Neural crest cell (in vitro differentiated cells): ENCODE measurements at regions not wholly inside any gene's neighbourhood (a gene's known extent, or its start where the extent isn't known, plus 50 kb on each side); places are given as distances from the start of the nearest gene placed in this dataset.

Experiments used
- DNase-seq: peaks from one replicate; pipeline ENCODE4 v3.0.0; 2021; ENCODE audit warnings: low read depth, mixed read lengths, low spot score
- H3K27ac Mint-ChIP-seq: one replicate; pipeline ENCODE4 v1.8.0; 2021; ENCODE audit warnings: mild to moderate bottlenecking, mixed read lengths; ENCODE audit not compliant: unreplicated experiment
- H3K27me3 Mint-ChIP-seq: 2 replicates; pipeline ENCODE4 v1.8.0; 2021; ENCODE audit warnings: low read depth, mild to moderate bottlenecking, mixed read lengths
- H3K36me3 Mint-ChIP-seq: 2 replicates; pipeline ENCODE4 v1.8.0; 2021; ENCODE audit warnings: low read depth, mild to moderate bottlenecking, mixed read lengths
- H3K4me1 Mint-ChIP-seq: 2 replicates; pipeline ENCODE4 v1.8.0; 2021; ENCODE audit warnings: mixed read lengths
- H3K4me3 Mint-ChIP-seq: one replicate; pipeline ENCODE4 v1.8.0; 2021; ENCODE audit warnings: mild to moderate bottlenecking, mixed read lengths
- H3K9me3 Mint-ChIP-seq: 2 replicates; pipeline ENCODE4 v1.8.0; 2021; ENCODE audit warnings: mixed read lengths
- CTCF ChIP-seq: fragments of 200-600 bp; sonication (generic); conservative IDR thresholded peaks from 2 replicates; pipeline ENCODE4 v1.5.0; 2021; ENCODE audit warnings: antibody characterized with exemption, mild to moderate bottlenecking

- H3K27ac Mint-ChIP-seq, result no peak overlapping the region
- no peak for DNase-seq
- peaks cover 33% of the 10 kb centered on the region for H3K27me3 Mint-ChIP-seq
- H3K4me1 Mint-ChIP-seq, result peaks cover 9% of the 10 kb centered on the region
- no peak for TF ChIP-seq CTCF
- H3K9me3 Mint-ChIP-seq, result no peaks in the 10 kb centered on the region
- no peak overlapping the region for H3K4me3 Mint-ChIP-seq
- H3K36me3 Mint-ChIP-seq, result no peaks in the 10 kb centered on the region
Measured at GRCh38 chr4:81595287-81595686, 123.6 kb upstream of the RASGEF1B start.

- H3K4me3 Mint-ChIP-seq, result no peak overlapping the region
- H3K27ac Mint-ChIP-seq, result no peak overlapping the region
- no peaks in the 10 kb centered on the region for H3K9me3 Mint-ChIP-seq
Measured at GRCh38 chr4:81594490-81595159, 122.9 kb upstream of the RASGEF1B start.

GRCh38 chr4:81592701-81593100, 121.0 kb upstream of the RASGEF1B start:
- Mint-ChIP-seq H3K27ac (no peak overlapping the region), H3K27me3 (peaks cover 36% of the 10 kb centered on the region), H3K36me3 (no peaks in the 10 kb centered on the region), H3K4me1 (no peaks in the 10 kb centered on the region), H3K4me3 (no peak overlapping the region), H3K9me3 (no peaks in the 10 kb centered on the region)
- TF ChIP-seq CTCF, result no peak
- DNase-seq, result no peak

More at GRCh38 chr4:81594490-81595159, 122.9 kb upstream of the RASGEF1B start:
- Mint-ChIP-seq H3K36me3 (no peaks in the 10 kb centered on the region), H3K4me1 (peaks cover 3% of the 10 kb centered on the region), H3K27me3 (peaks cover 36% of the 10 kb centered on the region)
- no peak for DNase-seq
- no peak for TF ChIP-seq CTCF

GRCh38 chr4:81590596-81590995, 118.9 kb upstream of the RASGEF1B start:
- H3K36me3 Mint-ChIP-seq, result no peaks in the 10 kb centered on the region
- H3K4me3 Mint-ChIP-seq, result no peak overlapping the region
- H3K27ac Mint-ChIP-seq, result no peak overlapping the region
- H3K27me3 Mint-ChIP-seq, result peaks cover 36% of the 10 kb centered on the region
- no peaks in the 10 kb centered on the region for H3K9me3 Mint-ChIP-seq
- no peaks in the 10 kb centered on the region for H3K4me1 Mint-ChIP-seq
- no peak for DNase-seq
- TF ChIP-seq CTCF, result no peak

- TF ChIP-seq CTCF, result no peak
- Mint-ChIP-seq H3K27me3 (peaks cover 30% of the 10 kb centered on the region), H3K36me3 (no peaks in the 10 kb centered on the region), H3K27ac (no peak overlapping the region), H3K9me3 (no peaks in the 10 kb centered on the region), H3K4me3 (no peak overlapping the region), H3K4me1 (no peaks in the 10 kb centered on the region)
- no peak for DNase-seq
Measured at GRCh38 chr4:81589262-81589661, 117.6 kb upstream of the RASGEF1B start.
